ENCODE measurements at regions not wholly inside any gene's neighbourhood (a gene's known extent, or its start where the extent isn't known, plus 50 kb on each side); places are given as distances from the start of the nearest gene placed in this dataset.

GRCh38 chr2:18639756-18640453, 50.5 kb upstream of the NT5C1B start:
- DNase-seq = no peak

Measured in hematopoietic multipotent progenitor cell treated with erythropoietin and hydrocortisone succinate and interleukin-3 and kit ligand, for 4 days (in vitro differentiated cells).